ENCODE measurements at regions not wholly inside any gene's neighbourhood (a gene's known extent, or its start where the extent isn't known, plus 50 kb on each side); places are given as distances from the start of the nearest gene placed in this dataset.

GRCh38 chr3:145519398-145520047 lies 641.5 kb downstream of the PLOD2 start:
- no peak for DNase-seq

GRCh38 chr3:145522179-145522578 lies 638.8 kb downstream of the PLOD2 start:
- DNase-seq: no peak

GRCh38 chr3:145522893-145523651 lies 637.9 kb downstream of the PLOD2 start:
- no peak for DNase-seq

- no peak for DNase-seq
These were observed 629.4 kb downstream of the PLOD2 start for GRCh38 chr3:145531548-145531947.

- no peak for DNase-seq
These were observed 627.3 kb downstream of the PLOD2 start for GRCh38 chr3:145533696-145534095.

- DNase-seq: no peak
These were observed 624.5 kb downstream of the PLOD2 start for GRCh38 chr3:145536461-145536860.

- DNase-seq: no peak
These were observed 610.5 kb downstream of the PLOD2 start for GRCh38 chr3:145550522-145550921.

- DNase-seq: no peak
These were observed 603.6 kb downstream of the PLOD2 start for GRCh38 chr3:145557405-145557804.

- DNase-seq: no peak
These were observed 582.5 kb downstream of the PLOD2 start for GRCh38 chr3:145578471-145578870.

- no peak for DNase-seq
These were observed 579.3 kb downstream of the PLOD2 start for GRCh38 chr3:145581694-145582093.

GRCh38 chr3:145604851-145605250 lies 556.1 kb downstream of the PLOD2 start:
- no peak for DNase-seq

GRCh38 chr3:145620002-145620401 lies 541.0 kb downstream of the PLOD2 start:
- no peak for DNase-seq

GRCh38 chr3:145620486-145620885 lies 540.5 kb downstream of the PLOD2 start:
- DNase-seq: no peak

- no peak for DNase-seq
These were observed 537.6 kb downstream of the PLOD2 start for GRCh38 chr3:145623349-145623748.

GRCh38 chr3:145628211-145628610 lies 532.8 kb downstream of the PLOD2 start:
- no peak for DNase-seq

GRCh38 chr3:145637105-145637504 lies 523.9 kb downstream of the PLOD2 start:
- no peak for DNase-seq

- DNase-seq: no peak
These were observed 521.9 kb downstream of the PLOD2 start for GRCh38 chr3:145639003-145639606.

GRCh38 chr3:145639875-145640274 lies 521.1 kb downstream of the PLOD2 start:
- DNase-seq: no peak

- DNase-seq: no peak
These were observed 512.6 kb downstream of the PLOD2 start for GRCh38 chr3:145648396-145648795.

GRCh38 chr3:145649368-145649887 lies 511.6 kb downstream of the PLOD2 start:
- DNase-seq: no peak

- no peak for DNase-seq
These were observed 510.8 kb downstream of the PLOD2 start for GRCh38 chr3:145650170-145650569.

GRCh38 chr3:145671121-145671520 lies 489.9 kb downstream of the PLOD2 start:
- DNase-seq: no peak

- no peak for DNase-seq
These were observed 487.1 kb downstream of the PLOD2 start for GRCh38 chr3:145673838-145674237.

- no peak for DNase-seq
These were observed 482.6 kb downstream of the PLOD2 start for GRCh38 chr3:145678401-145678800.

Measured in activated CD4-positive, alpha-beta T cell treated with anti-CD3 and anti-CD28 coated beads, Interleukin-10, Interleukin-2, amounts not matched to agents 100 ng/mL and 50 ng/mL, durations not matched to agents 16 hours and 8 hours (primary cell).